Endothelial cell of umbilical vein (primary cell): ENCODE measurements at regions not wholly inside any gene's neighbourhood (a gene's known extent, or its start where the extent isn't known, plus 50 kb on each side); places are given as distances from the start of the nearest gene placed in this dataset.

Experiments
- EZH2 ChIP-seq: IDR thresholded peaks from 2 replicates; pipeline ENCODE4 v1.6.1; 2012; ENCODE audit warnings: borderline replicate concordance, low read depth, mild to moderate bottlenecking, moderate library complexity, low read length, inconsistent platforms; ENCODE audit not compliant: severe bottlenecking
- FOS ChIP-seq: IDR thresholded peaks from 2 replicates; pipeline ENCODE4 v1.6.1; 2011; ENCODE audit warnings: mild to moderate bottlenecking, low read length, moderate library complexity, borderline replicate concordance; ENCODE audit not compliant: insufficient read depth
- JUN ChIP-seq: IDR thresholded peaks from 2 replicates; pipeline ENCODE4 v1.6.1; 2011; ENCODE audit warnings: borderline replicate concordance, low read depth; ENCODE audit not compliant: insufficient read length, insufficient read depth
- POLR2A ChIP-seq: IDR thresholded peaks from 2 replicates; pipeline ENCODE4 v1.6.1; 2012; ENCODE audit warnings: low read depth, mild to moderate bottlenecking, control low read depth, low read length
- POLR2AphosphoS5 ChIP-seq: IDR thresholded peaks from 2 replicates; pipeline ENCODE4 v1.6.1; 2012; ENCODE audit warnings: low read depth, mild to moderate bottlenecking, control low read depth, low read length, moderate library complexity; ENCODE audit not compliant: insufficient read depth
- TF ChIP-seq, protein P1 (sequence below), 2 donors: IDR thresholded peaks; 1 replicate in 1 of 2; 2 replicates in 1 of 2; pipeline ENCODE4 v1.5.1; 2011; ENCODE audit warnings: low read length in 2 of 2, mild to moderate bottlenecking in 2 of 2, moderate library complexity in 2 of 2, control low read depth in 1 of 2, inconsistent platforms in 1 of 2, low read depth in 1 of 2; ENCODE audit not compliant: insufficient read depth in 1 of 2; ENCODE audit errors: extremely low read depth in 1 of 2

DNA sequence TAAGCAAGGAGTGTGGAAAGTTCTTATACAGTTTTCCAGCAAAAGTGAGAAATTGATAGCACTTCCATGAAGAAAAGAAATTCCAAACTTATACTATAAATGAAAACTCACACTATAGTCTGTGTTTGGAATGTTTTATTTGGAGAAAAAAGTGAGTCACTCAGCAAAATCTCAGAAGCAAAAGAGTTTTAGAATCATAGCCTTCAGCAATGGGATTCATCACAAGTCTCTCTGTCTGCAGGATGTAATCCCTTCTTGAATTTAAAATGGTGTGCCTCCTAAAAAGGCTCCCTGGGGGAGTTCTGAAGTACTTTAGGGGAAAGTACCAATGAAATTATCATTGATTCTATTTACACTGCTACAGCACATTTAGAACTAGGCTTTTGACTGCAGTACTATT is 756.4 kb downstream of the XPNPEP1 start:
- TF ChIP-seq, protein P1, sequence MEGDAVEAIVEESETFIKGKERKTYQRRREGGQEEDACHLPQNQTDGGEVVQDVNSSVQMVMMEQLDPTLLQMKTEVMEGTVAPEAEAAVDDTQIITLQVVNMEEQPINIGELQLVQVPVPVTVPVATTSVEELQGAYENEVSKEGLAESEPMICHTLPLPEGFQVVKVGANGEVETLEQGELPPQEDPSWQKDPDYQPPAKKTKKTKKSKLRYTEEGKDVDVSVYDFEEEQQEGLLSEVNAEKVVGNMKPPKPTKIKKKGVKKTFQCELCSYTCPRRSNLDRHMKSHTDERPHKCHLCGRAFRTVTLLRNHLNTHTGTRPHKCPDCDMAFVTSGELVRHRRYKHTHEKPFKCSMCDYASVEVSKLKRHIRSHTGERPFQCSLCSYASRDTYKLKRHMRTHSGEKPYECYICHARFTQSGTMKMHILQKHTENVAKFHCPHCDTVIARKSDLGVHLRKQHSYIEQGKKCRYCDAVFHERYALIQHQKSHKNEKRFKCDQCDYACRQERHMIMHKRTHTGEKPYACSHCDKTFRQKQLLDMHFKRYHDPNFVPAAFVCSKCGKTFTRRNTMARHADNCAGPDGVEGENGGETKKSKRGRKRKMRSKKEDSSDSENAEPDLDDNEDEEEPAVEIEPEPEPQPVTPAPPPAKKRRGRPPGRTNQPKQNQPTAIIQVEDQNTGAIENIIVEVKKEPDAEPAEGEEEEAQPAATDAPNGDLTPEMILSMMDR (IDR thresholded peaks at IDR 0.05; ENCODE audit: extremely low read depth in 1 of 2, insufficient read depth in 1 of 2, low read depth in 1 of 2, low read length in 2 of 2) = no peak
- TF ChIP-seq JUN (no peak), EZH2 (no peak), POLR2AphosphoS5 (no peak), FOS (no peak), POLR2A (no peak)
